ENCODE measurements at regions not wholly inside any gene's neighbourhood (a gene's known extent, or its start where the extent isn't known, plus 50 kb on each side); places are given as distances from the start of the nearest gene placed in this dataset.

- TF ChIP-seq TAF1 (IDR thresholded peaks at IDR 0.05; ENCODE audit: borderline replicate concordance, low read depth, low read length): no peak
- no peak for TF ChIP-seq RFX5 (IDR thresholded peaks at IDR 0.05; ENCODE audit: low read depth, low read length)
- no peak for TF ChIP-seq JUND (IDR thresholded peaks at IDR 0.05; ENCODE audit: low read depth, low read length)
- no peak for TF ChIP-seq FOXM1 (IDR thresholded peaks at IDR 0.05; ENCODE audit: low read depth, low read length)
- no peak for TF ChIP-seq SMARCA5 (IDR thresholded peaks at IDR 0.05)
- TF ChIP-seq USF2 (IDR thresholded peaks at IDR 0.05; ENCODE audit: borderline replicate concordance, low read depth, low read length): no peak
- no peak for TF ChIP-seq SMC3 (IDR thresholded peaks at IDR 0.05; ENCODE audit: borderline replicate concordance, low read length)
- no peak for TF ChIP-seq POLR2A (IDR thresholded peaks at IDR 0.05; ENCODE audit: low read depth, low read length)
- no peak for TF ChIP-seq TCF7 (IDR thresholded peaks at IDR 0.05; ENCODE audit: borderline replicate concordance)
- no peak for TF ChIP-seq CTCF (IDR thresholded peaks at IDR 0.05 in 2 of 3, conservative IDR thresholded peaks at IDR 0.05 in 1 of 3; ENCODE audit: control insufficient read depth in 2 of 3, extremely low read depth in 1 of 3, insufficient read depth in 1 of 3, low read depth in 3 of 3, low read length in 3 of 3)
- TF ChIP-seq HCFC1 (IDR thresholded peaks at IDR 0.05; ENCODE audit: low read length): no peak
- no peak for TF ChIP-seq SPI1 (IDR thresholded peaks at IDR 0.05; ENCODE audit: borderline replicate concordance, insufficient read depth, low read depth, low read length)
Observed at GRCh38 chrX:80917919-80918318, 108.2 kb upstream of the BRWD3 start.
